SK-N-SH (cell line): ENCODE measurements at regions not wholly inside any gene's neighbourhood (a gene's known extent, or its start where the extent isn't known, plus 50 kb on each side); places are given as distances from the start of the nearest gene placed in this dataset.

Experiments used
- CTCF ChIA-PET: fragments of 300-600, 350-600 bp; formaldehyde crosslinking; extraction: SDS; loops from one replicate; lab custom pipeline; 2021; lab: Yijun Ruan, JAX
- POLR2A ChIA-PET: fragments of 350-600 bp; sonication (Branson Sonifier 250); formaldehyde crosslinking; extraction: SDS; loops from one replicate; lab custom pipeline; 2020; ENCODE audit warnings: antibody characterized with exemption, inconsistent platforms; lab: Yijun Ruan, JAX
- DNase-seq: peaks from one replicate; pipeline ENCODE4 v3.0.0; 2012
- H2AFZ ChIP-seq: fragments of 200-600 bp; sonication (generic); 2 replicates; pipeline ENCODE4 v1.8.1; 2016; ENCODE audit warnings: antibody characterized with exemption, mild to moderate bottlenecking, low read depth
- H3F3A ChIP-seq: fragments of 200-600 bp; sonication (generic); replicated peaks from 2 replicates; pipeline ENCODE3; 2016; ENCODE audit warnings: antibody characterized with exemption, mild to moderate bottlenecking; ENCODE audit not compliant: insufficient read depth
- H3K27ac ChIP-seq, 2 experiments: fragments of 200-500 bp in 1 of 2; fragments of 200-600 bp in 1 of 2; sonication (Bioruptor generic) in 1 of 2; sonication (generic), shearing (Covaris generic) in 1 of 2; 2 replicates each; pipeline versions ENCODE4 v1.5.1 to v1.6.1; 2014 to 2016; ENCODE audit warnings: low read depth in 2 of 2, inconsistent platforms in 1 of 2, low read length in 1 of 2, mild to moderate bottlenecking in 1 of 2, mixed read lengths in 1 of 2
- H3K27me3 ChIP-seq: fragments of 200-600 bp; sonication (generic), shearing (Covaris generic); 2 replicates; pipeline ENCODE4 v1.6.1; 2016; ENCODE audit warnings: mixed run types; ENCODE audit not compliant: insufficient read depth
- H3K36me3 ChIP-seq, 2 experiments: fragments of 200-500 bp in 1 of 2; fragments of 200-600 bp in 1 of 2; sonication (Bioruptor generic) in 1 of 2; sonication (generic) in 1 of 2; replicated peaks in 1 of 2; 2 replicates each; pipeline versions ENCODE3 to v1.5.1; 2014 to 2016; ENCODE audit warnings: low read length in 1 of 2, mild to moderate bottlenecking in 1 of 2; ENCODE audit not compliant: insufficient read depth in 2 of 2, control insufficient read depth in 1 of 2
- H3K4me1 ChIP-seq, 2 experiments: fragments of 200-500 bp in 1 of 2; fragments of 200-600 bp in 1 of 2; sonication (Bioruptor generic) in 1 of 2; sonication (generic), shearing (Covaris generic) in 1 of 2; 2 replicates each; pipeline versions ENCODE4 v1.5.1 to v1.6.1; 2014 to 2016; ENCODE audit warnings: low read depth in 1 of 2, low read length in 1 of 2, mixed run types in 1 of 2; ENCODE audit not compliant: insufficient read depth in 2 of 2, control insufficient read depth in 1 of 2
- H3K4me2 ChIP-seq: fragments of 200-600 bp; sonication (generic), shearing (Covaris generic); 2 replicates; pipeline ENCODE4 v1.6.1; 2017; ENCODE audit warnings: mixed run types
- H3K4me3 ChIP-seq, 2 experiments: fragments of 200-500 bp in 1 of 2; fragments of 200-600 bp in 1 of 2; sonication (Bioruptor generic) in 1 of 2; sonication (generic), shearing (Covaris generic) in 1 of 2; 2 replicates each; pipeline versions ENCODE4 v1.5.1 to v1.8.1; 2014 to 2016; ENCODE audit warnings: low read depth in 2 of 2, inconsistent platforms in 1 of 2, low read length in 1 of 2, mild to moderate bottlenecking in 1 of 2, mixed read lengths in 1 of 2, moderate library complexity in 1 of 2
- H3K79me2 ChIP-seq: fragments of 200-600 bp; sonication (generic); 2 replicates; pipeline ENCODE4 v1.8.1; 2017; ENCODE audit warnings: mild to moderate bottlenecking; ENCODE audit not compliant: insufficient read depth
- H3K9ac ChIP-seq: fragments of 200-600 bp; sonication (generic); 2 replicates; pipeline ENCODE4 v1.6.1; 2017; ENCODE audit warnings: mixed run types
- H3K9me2 ChIP-seq: fragments of 200-600 bp; sonication (generic); 2 replicates; pipeline ENCODE4 v1.6.1; 2017; ENCODE audit warnings: mixed run types
- H3K9me3 ChIP-seq: fragments of 200-600 bp; sonication (generic); 2 replicates; pipeline ENCODE4 v1.6.1; 2017; ENCODE audit warnings: mixed run types, mild to moderate bottlenecking, moderate library complexity
- H4K20me1 ChIP-seq: fragments of 200-600 bp; sonication (generic); 2 replicates; pipeline ENCODE4 v1.6.1; 2017; ENCODE audit warnings: mild to moderate bottlenecking, mixed run types; ENCODE audit not compliant: insufficient read depth
- ELF1 ChIP-seq: IDR thresholded peaks from 2 replicates; pipeline ENCODE4 v1.4.0; 2012
- EP300 ChIP-seq, 2 experiments: IDR thresholded peaks; 2 replicates each; pipeline versions ENCODE4 v1.4.0 to v1.6.1; 2012; ENCODE audit warnings: borderline replicate concordance in 1 of 2, low read depth in 1 of 2, low read length in 1 of 2
- FOXJ3 ChIP-seq: sonication (generic); formaldehyde crosslinking; IDR thresholded peaks from 2 replicates; pipeline ENCODE4 v1.5.1; 2020; ENCODE audit warnings: mild to moderate bottlenecking, missing genetic modification reagents
- FOXM1 ChIP-seq: IDR thresholded peaks from 2 replicates; pipeline ENCODE4 v1.4.0; 2012; ENCODE audit warnings: low read depth, mild to moderate bottlenecking
- GABPA ChIP-seq: IDR thresholded peaks from 2 replicates; pipeline ENCODE4 v1.4.0; 2012; ENCODE audit warnings: low read depth, mild to moderate bottlenecking
- MAX ChIP-seq: IDR thresholded peaks from 2 replicates; pipeline ENCODE4 v1.4.0; 2012; ENCODE audit warnings: low read depth
- MXI1 ChIP-seq: IDR thresholded peaks from 2 replicates; pipeline ENCODE4 v1.6.1; 2012; ENCODE audit warnings: mild to moderate bottlenecking, low read depth, low read length, improper control_type of control experiment
- POLR2AphosphoS5 ChIP-seq: IDR thresholded peaks from 2 replicates; pipeline ENCODE4 v1.6.1; 2012; ENCODE audit warnings: low read depth, low read length
- SIN3A ChIP-seq: IDR thresholded peaks from 2 replicates; pipeline ENCODE4 v1.6.1; 2012; ENCODE audit warnings: low read depth, mild to moderate bottlenecking, low read length, moderate library complexity, borderline replicate concordance
- TAF1 ChIP-seq: IDR thresholded peaks from 2 replicates; pipeline ENCODE4 v1.6.1; 2012; ENCODE audit warnings: low read depth, mild to moderate bottlenecking, low read length, moderate library complexity, borderline replicate concordance
- TEAD4 ChIP-seq: IDR thresholded peaks from 2 replicates; pipeline ENCODE4 v1.4.0; 2012; ENCODE audit warnings: mild to moderate bottlenecking, borderline replicate concordance; ENCODE audit not compliant: insufficient read depth
- USF2 ChIP-seq: fragments of 150-350 bp; IDR thresholded peaks from 2 replicates; pipeline ENCODE4 v1.6.1; 2017; ENCODE audit warnings: antibody characterized with exemption, low read length, low read depth, borderline replicate concordance
- ZBTB33 ChIP-seq: IDR thresholded peaks from 2 replicates; pipeline ENCODE4 v1.4.0; 2012; ENCODE audit warnings: low read depth, borderline replicate concordance
- WGBS: methylation state at CpG from one replicate; pipeline ENCODE4 v1.1.6; 2017; ENCODE audit warnings: low lambda C conversion rate; 5-methylcytosine and 5-hydroxymethylcytosine counted together
- TF ChIP-seq, protein P1 (sequence below): fragments of 150-350 bp; IDR thresholded peaks from 2 replicates; pipeline ENCODE4 v1.6.1; 2016; ENCODE audit warnings: mild to moderate bottlenecking, low read depth, low read length

- no peaks in the 10 kb centered on the region for H3K9me2 ChIP-seq
- TF ChIP-seq, protein P1, sequence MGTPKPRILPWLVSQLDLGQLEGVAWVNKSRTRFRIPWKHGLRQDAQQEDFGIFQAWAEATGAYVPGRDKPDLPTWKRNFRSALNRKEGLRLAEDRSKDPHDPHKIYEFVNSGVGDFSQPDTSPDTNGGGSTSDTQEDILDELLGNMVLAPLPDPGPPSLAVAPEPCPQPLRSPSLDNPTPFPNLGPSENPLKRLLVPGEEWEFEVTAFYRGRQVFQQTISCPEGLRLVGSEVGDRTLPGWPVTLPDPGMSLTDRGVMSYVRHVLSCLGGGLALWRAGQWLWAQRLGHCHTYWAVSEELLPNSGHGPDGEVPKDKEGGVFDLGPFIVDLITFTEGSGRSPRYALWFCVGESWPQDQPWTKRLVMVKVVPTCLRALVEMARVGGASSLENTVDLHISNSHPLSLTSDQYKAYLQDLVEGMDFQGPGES: no peak
- no peak for TF ChIP-seq ZBTB33
- TF ChIP-seq FOXM1: no peak
- TF ChIP-seq FOXJ3: no peak
- TF ChIP-seq TEAD4: no peak
- TF ChIP-seq ELF1: no peak
- TF ChIP-seq POLR2AphosphoS5: no peak
- TF ChIP-seq EP300 (IDR thresholded peaks at IDR 0.05; ENCODE audit: borderline replicate concordance in 1 of 2, low read depth in 1 of 2, low read length in 1 of 2): no peak
- no peak for TF ChIP-seq GABPA
- no peak for TF ChIP-seq SIN3A
- no peak for TF ChIP-seq TAF1
- no peak for TF ChIP-seq USF2
- TF ChIP-seq MAX: no peak
- TF ChIP-seq MXI1: no peak
- TF ChIP-seq, all 33 proteins: peak for 0
- Histone ChIP-seq H3K4me3 (no peak overlapping the region), H3K36me3 (no peaks in the 10 kb centered on the region), H3K9me3 (no peaks in the 10 kb centered on the region), H3K27ac (no peak overlapping the region), H4K20me1 (no peaks in the 10 kb centered on the region), H2AFZ (no peak overlapping the region), H3K9ac (no peak overlapping the region), H3F3A (no peaks in the 10 kb centered on the region), H3K79me2 (no peaks in the 10 kb centered on the region), H3K4me1 (no peaks in the 10 kb centered on the region), H3K4me2 (no peak overlapping the region), H3K27me3 (no peaks in the 10 kb centered on the region)
- POLR2A ChIA-PET: no interaction called here
- WGBS: 2% methylated on average over 2 of the region's 2 CpGs
- DNase-seq: no peak
- CTCF ChIA-PET: no interaction called here
These were observed 98.8 kb upstream of the ARRDC4 start for GRCh38 chr15:97861529-97862260.
